ENCODE measurements at regions not wholly inside any gene's neighbourhood (a gene's known extent, or its start where the extent isn't known, plus 50 kb on each side); places are given as distances from the start of the nearest gene placed in this dataset.
A peak's percentile ranks its signal among the peaks of the same experiment; 100 is the strongest.

DNA sequence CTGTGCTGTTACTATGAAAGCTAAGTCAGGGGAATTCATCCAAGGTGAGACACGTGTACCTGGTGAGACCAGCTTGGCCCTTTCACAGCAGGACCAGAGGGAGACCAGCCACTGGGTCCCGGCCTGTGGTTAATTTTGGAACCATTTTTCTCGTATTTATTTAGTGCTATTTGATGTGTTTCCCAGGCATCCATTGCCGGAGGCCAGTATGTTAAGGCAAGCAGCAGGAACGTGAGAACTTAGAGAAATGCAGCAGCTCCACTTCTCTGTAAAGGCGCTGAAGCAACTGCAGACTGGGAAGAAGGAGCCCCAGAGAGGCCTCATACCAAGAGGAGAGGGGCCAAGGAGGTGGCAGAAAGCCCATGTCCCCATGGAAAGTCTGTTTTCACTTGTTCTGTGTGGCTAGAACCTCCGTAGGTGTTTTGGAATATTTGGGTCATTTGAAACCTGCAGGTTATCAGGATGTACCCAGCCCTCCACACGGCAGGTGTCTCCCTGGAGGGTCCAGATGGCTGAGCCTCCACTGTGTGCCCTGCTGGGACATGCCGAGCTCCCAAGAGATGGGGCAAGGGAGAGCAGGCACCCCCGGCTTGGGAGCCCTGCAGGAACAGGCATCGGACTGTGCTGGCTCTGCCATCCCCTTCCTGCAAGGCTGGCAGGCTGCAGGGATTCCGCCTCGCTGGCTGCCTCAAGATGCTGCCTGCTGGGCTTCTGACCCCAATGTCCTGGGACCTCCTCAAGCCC is 256.0 kb upstream of the RAB6C start:
- no peak for DNase-seq (ENCODE audit: low read depth)
- TF ChIP-seq, protein P1, sequence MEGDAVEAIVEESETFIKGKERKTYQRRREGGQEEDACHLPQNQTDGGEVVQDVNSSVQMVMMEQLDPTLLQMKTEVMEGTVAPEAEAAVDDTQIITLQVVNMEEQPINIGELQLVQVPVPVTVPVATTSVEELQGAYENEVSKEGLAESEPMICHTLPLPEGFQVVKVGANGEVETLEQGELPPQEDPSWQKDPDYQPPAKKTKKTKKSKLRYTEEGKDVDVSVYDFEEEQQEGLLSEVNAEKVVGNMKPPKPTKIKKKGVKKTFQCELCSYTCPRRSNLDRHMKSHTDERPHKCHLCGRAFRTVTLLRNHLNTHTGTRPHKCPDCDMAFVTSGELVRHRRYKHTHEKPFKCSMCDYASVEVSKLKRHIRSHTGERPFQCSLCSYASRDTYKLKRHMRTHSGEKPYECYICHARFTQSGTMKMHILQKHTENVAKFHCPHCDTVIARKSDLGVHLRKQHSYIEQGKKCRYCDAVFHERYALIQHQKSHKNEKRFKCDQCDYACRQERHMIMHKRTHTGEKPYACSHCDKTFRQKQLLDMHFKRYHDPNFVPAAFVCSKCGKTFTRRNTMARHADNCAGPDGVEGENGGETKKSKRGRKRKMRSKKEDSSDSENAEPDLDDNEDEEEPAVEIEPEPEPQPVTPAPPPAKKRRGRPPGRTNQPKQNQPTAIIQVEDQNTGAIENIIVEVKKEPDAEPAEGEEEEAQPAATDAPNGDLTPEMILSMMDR (IDR thresholded peaks at IDR 0.05; ENCODE audit: insufficient read depth, low read depth, low read length, missing control alignments), result no peak
- no peak overlapping the region for H3K4me3 ChIP-seq (ENCODE audit: low read length)

DNA sequence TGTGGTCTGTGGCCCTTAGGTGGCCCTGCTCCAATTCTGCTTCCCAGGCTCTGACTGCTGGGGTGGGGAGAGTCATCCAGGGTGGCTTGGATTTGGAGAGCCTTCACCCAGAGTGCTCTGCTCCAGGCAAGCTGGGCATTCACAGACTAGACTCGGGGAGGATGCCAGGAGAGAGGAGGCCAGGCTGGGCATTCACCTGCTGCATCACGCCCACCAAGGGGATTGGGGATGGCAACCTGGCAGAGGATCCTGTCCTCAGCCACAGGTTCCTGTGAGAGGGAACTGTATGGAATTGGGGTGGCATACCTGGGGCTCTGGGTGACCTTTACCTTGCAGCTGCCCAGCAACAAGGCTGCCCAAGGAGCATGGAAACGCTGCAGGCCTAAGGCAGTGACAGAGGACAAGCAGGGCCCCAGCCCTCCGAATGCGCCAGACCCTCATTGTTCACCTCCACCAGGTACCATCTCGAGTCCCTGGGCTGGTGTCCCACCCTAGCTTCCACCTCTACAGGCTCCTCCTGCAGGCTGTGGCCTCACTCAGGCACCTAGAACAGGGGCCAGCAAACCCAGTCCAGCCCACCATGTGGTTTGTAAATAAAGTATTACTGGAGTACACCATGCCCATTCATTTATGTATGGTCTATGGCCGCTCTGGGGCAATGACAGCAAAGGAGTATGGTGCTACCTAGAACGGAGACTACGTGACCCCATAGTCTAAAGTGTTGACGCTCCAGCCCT is 255.3 kb upstream of the RAB6C start:
- H3K4me3 ChIP-seq (ENCODE audit: low read length), result no peak overlapping the region
- no peak for DNase-seq (ENCODE audit: low read depth)
- TF ChIP-seq, protein P1 (IDR thresholded peaks at IDR 0.05; ENCODE audit: insufficient read depth, low read depth, low read length, missing control alignments), result no peak

DNA sequence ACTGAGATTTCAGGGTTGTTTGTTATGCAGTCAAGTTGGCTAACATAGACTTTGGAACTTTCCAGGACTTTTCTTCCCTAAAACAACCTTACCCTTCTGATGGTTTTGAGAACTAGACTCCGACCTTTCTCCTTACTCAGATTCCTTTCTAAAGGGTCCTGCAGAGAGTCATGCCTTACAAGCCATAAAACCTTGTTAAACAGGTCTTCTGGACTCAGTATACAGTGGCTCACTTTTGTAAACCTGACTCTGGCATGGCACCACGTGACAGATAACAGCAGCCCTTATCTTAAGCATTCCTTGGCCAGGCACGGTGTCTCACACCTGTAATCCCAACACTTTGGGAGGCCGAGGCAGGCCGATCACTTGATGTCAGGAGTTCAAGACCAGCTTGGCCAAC is 253.2 kb upstream of the RAB6C start:
- DNase-seq (ENCODE audit: low read depth), result no peak
- TF ChIP-seq, protein P1 (IDR thresholded peaks at IDR 0.05; ENCODE audit: insufficient read depth, low read depth, low read length, missing control alignments), result no peak
- no peak overlapping the region for H3K4me3 ChIP-seq (ENCODE audit: low read length)

DNA sequence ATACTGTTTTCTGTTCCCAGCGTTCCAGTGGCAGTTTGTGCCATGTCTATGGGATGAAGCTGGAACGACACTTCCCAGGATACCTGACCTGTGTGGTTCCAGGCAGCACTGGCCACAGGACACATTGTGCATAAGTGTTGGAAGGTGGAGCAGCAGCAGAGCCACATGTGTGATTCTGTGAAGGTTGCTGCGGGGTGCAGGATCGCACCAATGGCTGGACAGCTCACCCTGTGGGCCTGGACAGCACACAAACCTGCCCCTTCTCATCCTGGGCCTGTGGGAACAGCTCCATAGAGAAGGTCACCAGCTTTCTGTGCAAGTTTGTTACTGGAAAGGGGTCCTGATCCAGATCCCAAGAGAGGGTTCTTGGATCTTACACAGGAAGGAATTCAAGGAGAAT is 252.2 kb upstream of the RAB6C start:
- DNase-seq (ENCODE audit: low read depth), result no peak
- no peak overlapping the region for H3K4me3 ChIP-seq (ENCODE audit: low read length)
- TF ChIP-seq, protein P1 (IDR thresholded peaks at IDR 0.05; ENCODE audit: insufficient read depth, low read depth, low read length, missing control alignments), result no peak

DNA sequence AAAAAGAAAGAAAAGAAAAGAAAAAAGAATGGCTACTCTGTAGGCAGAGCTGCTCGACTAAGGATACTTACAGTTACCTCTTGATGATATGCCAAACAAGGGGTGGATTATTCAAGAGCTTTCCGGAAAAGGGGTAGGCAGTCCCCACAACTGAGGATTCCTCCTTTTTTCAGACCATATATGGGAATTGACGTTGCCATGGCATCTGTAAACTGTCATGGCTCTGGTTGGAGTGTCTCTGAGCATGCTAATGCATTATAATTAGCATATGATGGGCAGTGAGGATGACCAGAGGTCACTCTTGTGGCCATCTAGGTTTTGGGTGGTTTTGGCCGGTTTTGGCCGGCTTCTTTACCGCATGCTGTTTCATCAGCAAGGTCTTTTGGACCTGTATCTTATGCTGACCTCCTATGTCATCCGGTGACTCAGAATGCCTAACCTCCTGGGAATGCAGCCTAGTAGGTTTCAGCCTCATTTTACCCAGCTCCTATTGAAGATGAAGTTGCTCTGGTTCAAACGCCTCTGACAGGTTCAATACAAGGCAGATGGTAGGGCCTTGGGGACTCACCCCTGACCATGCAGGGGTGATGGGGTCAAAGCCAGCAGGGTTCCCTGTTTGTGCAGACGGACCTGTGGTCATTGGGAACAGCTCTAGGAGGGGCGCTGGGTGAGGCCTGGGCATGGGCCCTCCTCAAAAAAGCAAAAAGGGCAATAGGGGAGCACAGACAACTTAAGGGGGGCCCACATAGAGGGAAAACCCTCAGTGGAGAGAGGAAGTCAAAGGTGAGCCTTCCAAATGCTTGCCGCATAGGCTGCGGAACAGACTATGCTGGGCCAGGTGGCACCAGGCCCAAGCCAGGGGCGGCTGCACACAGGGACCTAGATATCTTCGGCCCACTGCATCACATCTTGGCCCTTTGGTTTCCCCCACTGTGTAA is 251.2 kb upstream of the RAB6C start:
- TF ChIP-seq, protein P1 (IDR thresholded peaks at IDR 0.05; ENCODE audit: insufficient read depth, low read depth, low read length, missing control alignments), result no peak
- peak; percentile 11 for DNase-seq (ENCODE audit: low read depth)
- no peak overlapping the region for H3K4me3 ChIP-seq (ENCODE audit: low read length)

DNA sequence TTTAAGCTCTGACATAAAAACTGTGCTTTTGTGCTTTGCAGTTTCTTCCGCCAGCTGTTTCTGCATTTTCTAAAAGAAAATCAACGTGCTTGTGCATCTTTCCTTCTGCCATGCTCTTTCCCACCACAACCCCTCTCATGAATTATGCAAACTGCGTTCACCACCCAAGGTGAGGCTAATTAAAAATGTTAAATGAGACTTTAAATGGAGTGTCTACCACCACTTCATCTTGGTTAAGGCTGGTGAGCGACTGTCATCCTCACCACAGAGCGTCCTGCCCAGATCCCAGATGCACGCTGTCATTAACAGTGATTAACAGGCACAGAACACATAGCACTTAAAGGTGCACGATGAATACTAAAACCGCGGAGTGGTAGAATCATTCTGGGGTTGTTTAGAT is 250.5 kb upstream of the RAB6C start:
- no peak overlapping the region for H3K4me3 ChIP-seq (ENCODE audit: low read length)
- DNase-seq (ENCODE audit: low read depth), result no peak
- TF ChIP-seq, protein P1 (IDR thresholded peaks at IDR 0.05; ENCODE audit: insufficient read depth, low read depth, low read length, missing control alignments), result no peak

All from epithelial cell of esophagus (primary cell).